Effector memory CD4-positive, alpha-beta T cell (primary cell): ENCODE measurements at regions not wholly inside any gene's neighbourhood (a gene's known extent, or its start where the extent isn't known, plus 50 kb on each side); places are given as distances from the start of the nearest gene placed in this dataset.

Experiments used
- DNase-seq, 3 donors: peaks; one replicate each; pipeline ENCODE4 v3.0.0-alpha.2; 2020
- H3K27ac ChIP-seq: 2 replicates; pipeline ENCODE4 v1.7.0; 2013; ENCODE audit warnings: mild to moderate bottlenecking, low read length, moderate library complexity; ENCODE audit not compliant: insufficient read depth, poor library complexity, severe bottlenecking
- H3K27me3 ChIP-seq: replicated peaks from 2 replicates; pipeline ENCODE4 v1.7.0; 2013; ENCODE audit warnings: mild to moderate bottlenecking, low read length; ENCODE audit not compliant: insufficient read depth, control insufficient read depth, poor library complexity, severe bottlenecking
- H3K36me3 ChIP-seq: 2 replicates; pipeline ENCODE4 v1.7.0; 2013; ENCODE audit warnings: mild to moderate bottlenecking, low read length, moderate library complexity; ENCODE audit not compliant: control insufficient read depth, insufficient read depth
- H3K4me1 ChIP-seq: 2 replicates; pipeline ENCODE4 v1.7.0; 2013; ENCODE audit warnings: low read length, mild to moderate bottlenecking; ENCODE audit not compliant: control insufficient read depth, insufficient read depth, poor library complexity, severe bottlenecking
- H3K4me3 ChIP-seq: 2 replicates; pipeline ENCODE4 v1.7.0; 2013; ENCODE audit warnings: low read length, low read depth, mild to moderate bottlenecking; ENCODE audit not compliant: insufficient read depth, poor library complexity, severe bottlenecking
- H3K9me3 ChIP-seq: 2 replicates; pipeline ENCODE4 v1.7.0; 2013; ENCODE audit warnings: mild to moderate bottlenecking, low read length, moderate library complexity; ENCODE audit not compliant: control insufficient read depth

DNA sequence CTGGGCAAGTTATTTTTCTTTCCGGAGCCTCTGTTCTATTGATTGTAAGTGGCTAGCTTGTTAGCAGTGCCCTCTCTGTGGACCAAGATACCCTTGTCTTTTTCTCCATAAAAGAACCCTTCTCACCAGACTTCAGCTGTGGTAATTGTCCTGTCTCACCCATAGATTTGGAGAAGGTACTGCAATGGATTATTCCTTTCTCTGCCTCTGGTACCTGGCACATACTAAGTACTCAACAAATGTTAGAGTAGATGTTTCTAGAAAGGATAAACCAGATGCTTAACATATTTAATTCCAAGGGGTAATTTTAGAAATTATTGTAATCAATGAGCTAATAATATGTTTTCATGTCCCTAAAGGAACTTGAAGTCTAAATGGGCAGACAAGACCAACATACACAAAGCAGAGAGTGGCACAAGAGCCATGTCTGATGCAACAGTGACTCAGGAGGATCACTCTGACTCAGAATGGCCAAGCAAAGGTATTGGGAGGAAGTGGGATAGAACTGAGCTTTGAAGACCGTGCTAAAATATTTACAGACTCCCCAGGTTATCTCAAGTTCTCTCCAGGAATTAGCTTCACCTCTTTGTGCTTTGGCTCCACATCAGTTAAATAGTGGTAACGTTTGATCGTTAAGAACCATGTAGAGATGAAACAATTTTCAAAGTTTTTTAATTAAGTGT lies 129.7 kb upstream of the OSR1 start:
- Histone ChIP-seq H3K9me3 (no peaks in the 10 kb centered on the region), H3K36me3 (no peaks in the 10 kb centered on the region), H3K27ac (no peak overlapping the region), H3K27me3 (no peaks in the 10 kb centered on the region), H3K4me3 (no peak overlapping the region), H3K4me1 (no peaks in the 10 kb centered on the region)
- no peak for DNase-seq

DNA sequence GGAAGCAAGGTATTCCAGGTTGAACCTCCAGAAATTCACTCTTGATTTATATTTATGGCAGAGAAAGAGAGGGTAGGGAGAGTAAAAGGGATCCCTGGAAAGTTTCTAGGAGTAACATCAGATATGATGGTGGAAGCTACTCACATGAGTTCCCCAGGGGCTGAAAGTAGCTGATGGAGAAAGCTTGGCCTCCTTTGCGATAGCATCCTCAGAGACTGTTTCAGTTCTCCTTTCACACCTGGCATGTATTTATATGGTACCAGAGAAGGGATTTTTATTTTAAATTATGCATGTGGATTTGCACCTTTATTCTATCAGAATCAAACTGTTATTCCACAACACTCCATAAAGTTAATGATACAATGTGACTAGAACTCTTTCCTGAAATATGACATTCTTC lies 126.3 kb upstream of the OSR1 start:
- Histone ChIP-seq H3K36me3 (no peaks in the 10 kb centered on the region), H3K27me3 (no peaks in the 10 kb centered on the region), H3K4me1 (no peaks in the 10 kb centered on the region), H3K4me3 (no peak overlapping the region), H3K27ac (no peak overlapping the region), H3K9me3 (no peaks in the 10 kb centered on the region)
- no peak for DNase-seq

DNA sequence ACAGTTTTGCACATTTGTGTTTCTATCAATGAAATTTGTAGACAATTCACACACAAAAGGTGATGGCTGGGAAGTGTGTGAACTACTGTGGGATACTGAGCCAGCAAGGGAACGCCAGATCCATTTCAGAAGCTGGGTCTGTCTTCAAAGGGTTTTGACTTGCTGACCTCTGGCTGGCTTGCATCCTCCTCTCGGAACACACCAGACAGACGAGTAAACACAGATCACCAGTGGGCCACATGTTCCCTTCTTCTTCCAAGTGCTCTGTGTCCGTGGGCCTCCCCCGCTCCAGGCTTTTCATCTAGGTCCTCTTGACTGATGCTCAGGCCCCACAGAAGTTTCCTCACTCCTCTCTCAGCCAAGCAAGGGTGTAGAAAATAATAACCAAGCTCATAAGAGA lies 122.2 kb upstream of the OSR1 start:
- H3K4me3 ChIP-seq: no peak overlapping the region

DNA sequence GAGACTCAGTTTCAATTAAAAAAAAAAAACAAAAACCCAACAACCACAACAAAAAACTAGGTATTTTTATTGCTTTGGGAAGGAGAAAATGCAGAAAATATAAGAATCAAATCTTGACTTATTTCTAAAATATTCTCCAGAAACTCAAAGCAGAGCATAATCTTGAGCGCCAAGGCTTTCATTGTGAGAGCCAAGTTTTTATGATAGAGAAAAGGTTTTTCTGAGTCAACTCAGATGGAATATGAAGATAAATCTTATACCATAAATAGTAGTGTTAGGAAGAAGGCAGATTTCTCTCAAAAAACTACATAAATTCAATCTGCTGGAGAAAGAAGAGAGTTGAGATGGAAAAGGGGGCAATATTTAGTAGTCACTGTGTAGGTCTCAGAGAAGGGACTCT lies 121.2 kb upstream of the OSR1 start:
- H3K27me3 ChIP-seq: no peaks in the 10 kb centered on the region
- no peak overlapping the region for H3K27ac ChIP-seq
- H3K36me3 ChIP-seq: no peaks in the 10 kb centered on the region
- H3K9me3 ChIP-seq: no peaks in the 10 kb centered on the region
- DNase-seq: no peak
- no peaks in the 10 kb centered on the region for H3K4me1 ChIP-seq
- H3K4me3 ChIP-seq: no peak overlapping the region

More for the DNA sequence above, 122.2 kb upstream of the OSR1 start:
- H3K36me3 ChIP-seq: no peaks in the 10 kb centered on the region
- no peak overlapping the region for H3K27ac ChIP-seq
- H3K9me3 ChIP-seq: no peaks in the 10 kb centered on the region
- DNase-seq: no peak
- H3K27me3 ChIP-seq: no peaks in the 10 kb centered on the region
- H3K4me1 ChIP-seq: no peaks in the 10 kb centered on the region

DNA sequence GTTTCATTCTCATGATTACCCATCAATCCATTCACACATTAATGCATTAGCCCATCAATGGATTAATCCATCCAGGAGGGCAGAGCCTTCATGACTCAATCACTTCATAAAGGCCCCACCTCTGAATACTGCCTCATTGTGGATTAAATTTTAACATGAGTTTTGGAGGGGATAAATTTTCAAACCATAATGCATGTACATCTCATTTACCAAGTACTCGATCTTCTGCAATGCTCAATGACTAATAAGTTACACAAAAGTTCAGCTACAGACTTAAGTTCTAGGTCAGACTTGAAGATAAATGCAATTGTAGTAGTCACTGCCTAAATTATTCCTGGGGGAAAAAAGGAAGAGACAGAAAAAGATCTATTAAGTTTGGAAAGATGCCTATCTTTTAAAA lies 120.0 kb upstream of the OSR1 start:
- no peak for DNase-seq
- H3K36me3 ChIP-seq: no peaks in the 10 kb centered on the region
- H3K4me3 ChIP-seq: no peak overlapping the region
- no peaks in the 10 kb centered on the region for H3K9me3 ChIP-seq
- no peaks in the 10 kb centered on the region for H3K27me3 ChIP-seq
- H3K4me1 ChIP-seq: peaks cover 4% of the 10 kb centered on the region
- no peak overlapping the region for H3K27ac ChIP-seq

DNA sequence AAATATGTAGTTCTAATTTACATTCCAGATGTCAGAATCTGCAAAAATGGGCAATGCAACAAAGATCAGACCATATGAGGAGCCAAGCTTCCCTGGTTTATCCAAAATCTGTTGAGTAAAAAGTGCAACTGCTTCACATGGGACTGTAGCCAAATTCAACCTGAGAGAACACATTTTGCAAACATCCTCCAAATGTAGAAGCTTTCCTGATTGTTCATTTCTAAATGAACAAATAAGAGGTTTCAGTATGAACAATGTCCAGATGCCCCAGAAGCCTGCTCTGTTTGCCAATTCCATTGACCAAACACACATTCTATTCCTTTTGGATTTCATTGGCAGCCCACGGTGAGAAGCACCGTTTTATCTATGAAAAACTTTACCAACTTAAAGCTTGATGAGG lies 117.9 kb upstream of the OSR1 start:
- no peak for DNase-seq
- no peaks in the 10 kb centered on the region for H3K36me3 ChIP-seq
- H3K4me3 ChIP-seq: no peak overlapping the region
- H3K9me3 ChIP-seq: no peaks in the 10 kb centered on the region
- no peaks in the 10 kb centered on the region for H3K27me3 ChIP-seq
- peaks cover 6% of the 10 kb centered on the region for H3K4me1 ChIP-seq
- no peak overlapping the region for H3K27ac ChIP-seq

DNA sequence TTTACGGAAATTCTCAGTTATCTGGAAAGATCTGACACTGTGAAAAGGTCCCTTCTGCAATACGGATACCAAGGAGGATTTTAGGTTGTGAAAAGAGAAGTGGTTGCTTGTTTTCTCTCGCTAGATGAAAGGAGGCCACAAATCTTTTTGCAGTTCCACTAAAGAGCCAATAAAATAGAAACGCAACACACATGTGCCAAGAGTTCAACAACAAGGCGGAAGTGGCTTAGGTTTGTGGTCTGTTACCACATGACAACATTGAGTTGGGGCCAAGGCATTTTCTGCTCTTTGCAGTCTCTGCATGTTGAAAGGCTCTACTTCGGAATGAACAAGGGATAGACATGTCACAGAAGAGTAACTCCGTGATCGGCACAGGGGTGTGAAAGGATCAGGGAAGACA lies 115.7 kb upstream of the OSR1 start:
- H3K4me3 ChIP-seq: no peak overlapping the region
- DNase-seq: peak; percentile 8 to 33 (median 16)

DNA sequence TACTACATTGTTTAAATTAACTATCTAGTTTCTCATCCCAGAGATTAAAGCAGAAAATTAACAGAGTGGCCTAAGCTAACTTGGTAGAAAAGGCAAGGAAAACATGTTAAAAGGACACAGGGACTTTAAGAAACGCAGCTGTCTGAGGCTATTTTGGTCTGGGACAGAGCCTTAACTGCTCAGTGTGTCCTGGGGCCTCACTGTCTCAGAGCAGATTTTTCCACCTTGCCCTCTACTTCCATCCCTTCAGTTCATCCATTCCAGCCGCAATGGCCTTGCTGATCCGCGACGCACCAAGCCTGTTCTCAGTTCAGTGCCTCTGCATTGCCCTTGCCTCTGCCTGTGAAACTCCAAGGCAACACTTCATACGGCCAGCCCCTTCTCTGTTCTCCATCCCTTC lies 114.9 kb upstream of the OSR1 start:
- no peaks in the 10 kb centered on the region for H3K36me3 ChIP-seq
- no peaks in the 10 kb centered on the region for H3K27me3 ChIP-seq
- no peak overlapping the region for H3K4me3 ChIP-seq
- no peak for DNase-seq
- peaks cover 6% of the 10 kb centered on the region for H3K4me1 ChIP-seq
- H3K27ac ChIP-seq: no peak overlapping the region
- no peaks in the 10 kb centered on the region for H3K9me3 ChIP-seq

More for the DNA sequence above, 115.7 kb upstream of the OSR1 start:
- Histone ChIP-seq H3K27ac (no peak overlapping the region), H3K9me3 (no peaks in the 10 kb centered on the region), H3K36me3 (no peaks in the 10 kb centered on the region), H3K4me1 (peaks cover 6% of the 10 kb centered on the region), H3K27me3 (no peaks in the 10 kb centered on the region)

DNA sequence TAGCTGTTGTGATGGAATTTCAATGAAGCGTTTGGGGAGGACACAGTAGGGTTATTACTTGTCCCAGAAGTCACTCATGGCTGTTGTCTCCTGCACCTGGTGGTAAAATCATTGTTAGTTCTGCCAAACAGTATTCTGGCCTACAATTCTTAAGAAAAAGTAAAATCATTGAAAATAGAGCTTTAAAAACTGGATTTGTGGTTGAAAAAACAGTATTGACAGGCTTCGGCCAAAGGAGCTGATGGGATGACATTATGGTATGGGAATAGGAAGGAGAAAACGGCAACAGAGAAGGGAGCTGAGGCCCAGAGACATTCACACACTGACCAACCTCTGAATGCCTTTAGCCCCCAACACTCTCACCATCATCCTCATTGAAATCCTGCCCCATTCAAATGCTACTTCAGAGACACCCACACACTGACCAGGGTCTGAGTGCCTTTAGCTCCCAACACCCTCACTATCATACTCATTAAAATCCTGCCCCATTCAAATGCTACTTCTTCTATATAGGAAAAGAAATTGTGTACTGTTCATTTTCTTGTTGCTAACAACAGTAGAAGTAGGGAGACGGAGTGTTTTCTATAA lies 114.1 kb upstream of the OSR1 start:
- H3K36me3 ChIP-seq: no peaks in the 10 kb centered on the region
- DNase-seq: no peak
- H3K9me3 ChIP-seq: no peaks in the 10 kb centered on the region
- peaks cover 6% of the 10 kb centered on the region for H3K4me1 ChIP-seq
- H3K27ac ChIP-seq: no peak overlapping the region
- H3K27me3 ChIP-seq: no peaks in the 10 kb centered on the region
- no peak overlapping the region for H3K4me3 ChIP-seq

DNA sequence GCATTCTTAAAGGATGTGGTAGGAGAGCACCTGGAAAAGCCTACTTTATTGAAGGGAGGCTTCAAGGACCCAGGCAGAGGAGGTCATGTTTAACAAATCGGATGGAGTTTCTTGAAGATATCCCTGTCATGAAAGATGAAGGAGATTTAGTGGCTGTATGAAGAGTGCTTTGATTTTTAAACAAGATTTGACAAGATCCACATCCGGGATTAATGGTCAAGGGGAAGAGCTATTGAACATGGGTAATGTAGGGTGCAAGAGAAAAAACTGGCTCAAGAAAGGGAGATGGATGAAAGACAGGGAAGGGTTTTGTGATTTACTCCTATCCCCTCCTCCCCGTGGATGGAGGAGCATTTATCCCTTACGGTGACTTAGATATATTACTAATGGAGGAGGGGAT lies 113.1 kb upstream of the OSR1 start:
- DNase-seq: no peak
- Histone ChIP-seq H3K9me3 (no peaks in the 10 kb centered on the region), H3K27ac (no peak overlapping the region), H3K27me3 (no peaks in the 10 kb centered on the region), H3K4me1 (peaks cover 6% of the 10 kb centered on the region), H3K36me3 (no peaks in the 10 kb centered on the region), H3K4me3 (no peak overlapping the region)
